BJ (cell line): ENCODE measurements at regions not wholly inside any gene's neighbourhood (a gene's known extent, or its start where the extent isn't known, plus 50 kb on each side); places are given as distances from the start of the nearest gene placed in this dataset.

ENCODE experiments used
- CTCF ChIA-PET: fragments of 350-600 bp; formaldehyde crosslinking; extraction: SDS; loops from one replicate; lab custom pipeline; 2021; ENCODE audit warnings: antibody characterized with exemption, inconsistent platforms; lab: Yijun Ruan, JAX
- POLR2A ChIA-PET: fragments of 300-600 bp; sonication (Branson Sonifier 250); formaldehyde crosslinking; extraction: SDS; loops from one replicate; lab custom pipeline; 2021; ENCODE audit warnings: antibody characterized with exemption; lab: Charles Lee
- DNase-seq: peaks from one replicate; pipeline ENCODE4 v3.0.0-alpha.2; 2011; ENCODE audit warnings: low read depth
- H3K27me3 ChIP-seq: 2 replicates; pipeline ENCODE4 v1.6.0; 2011; ENCODE audit warnings: low read length; ENCODE audit not compliant: control insufficient read depth, insufficient read depth
- H3K36me3 ChIP-seq: 2 replicates; pipeline ENCODE4 v1.5.1; 2011; ENCODE audit warnings: low read length; ENCODE audit not compliant: control insufficient read depth, insufficient read depth
- H3K4me3 ChIP-seq: 2 replicates; pipeline ENCODE4 v1.5.1; 2011; ENCODE audit warnings: low read depth, mild to moderate bottlenecking, control low read depth, low read length
- TF ChIP-seq, protein P1 (sequence below): IDR thresholded peaks from 2 replicates; pipeline ENCODE4 v1.5.1; 2011; ENCODE audit warnings: low read depth, mild to moderate bottlenecking, control low read depth, inconsistent platforms, low read length, moderate library complexity; ENCODE audit not compliant: insufficient read depth

- no peaks in the 10 kb centered on the region for H3K36me3 ChIP-seq
- H3K4me3 ChIP-seq, result no peak overlapping the region
- CTCF ChIA-PET, result no interaction called here
- H3K27me3 ChIP-seq, result no peaks in the 10 kb centered on the region; the same call in 1 of the 2 replicates
- POLR2A ChIA-PET, result no interaction called here
- no peak for DNase-seq
- TF ChIP-seq, protein P1, sequence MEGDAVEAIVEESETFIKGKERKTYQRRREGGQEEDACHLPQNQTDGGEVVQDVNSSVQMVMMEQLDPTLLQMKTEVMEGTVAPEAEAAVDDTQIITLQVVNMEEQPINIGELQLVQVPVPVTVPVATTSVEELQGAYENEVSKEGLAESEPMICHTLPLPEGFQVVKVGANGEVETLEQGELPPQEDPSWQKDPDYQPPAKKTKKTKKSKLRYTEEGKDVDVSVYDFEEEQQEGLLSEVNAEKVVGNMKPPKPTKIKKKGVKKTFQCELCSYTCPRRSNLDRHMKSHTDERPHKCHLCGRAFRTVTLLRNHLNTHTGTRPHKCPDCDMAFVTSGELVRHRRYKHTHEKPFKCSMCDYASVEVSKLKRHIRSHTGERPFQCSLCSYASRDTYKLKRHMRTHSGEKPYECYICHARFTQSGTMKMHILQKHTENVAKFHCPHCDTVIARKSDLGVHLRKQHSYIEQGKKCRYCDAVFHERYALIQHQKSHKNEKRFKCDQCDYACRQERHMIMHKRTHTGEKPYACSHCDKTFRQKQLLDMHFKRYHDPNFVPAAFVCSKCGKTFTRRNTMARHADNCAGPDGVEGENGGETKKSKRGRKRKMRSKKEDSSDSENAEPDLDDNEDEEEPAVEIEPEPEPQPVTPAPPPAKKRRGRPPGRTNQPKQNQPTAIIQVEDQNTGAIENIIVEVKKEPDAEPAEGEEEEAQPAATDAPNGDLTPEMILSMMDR, result no peak
These were observed 76.2 kb upstream of the FRMD1 start for GRCh38 chr6:168155193-168155592.

- Histone ChIP-seq H3K36me3 (no peaks in the 10 kb centered on the region), H3K27me3 (no peaks in the 10 kb centered on the region; the same call in 1 of the 2 replicates), H3K4me3 (no peak overlapping the region)
- ChIA-PET POLR2A (no interaction called here), CTCF (no interaction called here)
- TF ChIP-seq, protein P1, result no peak
- no peak for DNase-seq
These were observed 75.4 kb upstream of the FRMD1 start for GRCh38 chr6:168154263-168154917.

GRCh38 chr6:168153553-168153952 lies 74.5 kb upstream of the FRMD1 start:
- ChIA-PET POLR2A (no interaction called here), CTCF (no interaction called here)
- TF ChIP-seq, protein P1, result no peak
- H3K4me3 ChIP-seq, result no peak overlapping the region
- H3K27me3 ChIP-seq, result peaks cover 4% of the 10 kb centered on the region; the same call in 1 of the 2 replicates
- DNase-seq, result no peak
- H3K36me3 ChIP-seq, result no peaks in the 10 kb centered on the region

DNA sequence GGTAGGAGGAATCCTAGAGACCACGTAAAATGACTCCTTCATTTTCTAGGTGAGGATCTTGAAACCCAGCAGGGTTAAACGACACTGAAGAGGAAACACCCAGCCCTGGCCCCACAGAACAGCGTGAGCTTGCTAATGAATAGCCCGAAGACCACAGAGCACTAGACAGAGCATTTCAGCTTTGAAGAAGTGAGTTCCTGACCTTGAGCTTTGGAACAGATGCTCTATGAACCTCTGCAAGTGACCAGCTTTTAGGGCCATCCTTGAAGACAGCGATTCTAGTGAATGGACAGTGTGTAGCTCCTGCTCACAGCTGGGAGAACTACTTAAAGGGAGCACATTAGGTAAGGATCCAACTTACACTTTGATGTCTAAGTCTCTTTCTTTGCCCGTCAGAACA lies 74.0 kb upstream of the FRMD1 start:
- TF ChIP-seq, protein P1, result no peak
- H3K27me3 ChIP-seq, result peaks cover 8% of the 10 kb centered on the region
- POLR2A ChIA-PET, result no interaction called here
- no peak for DNase-seq
- H3K36me3 ChIP-seq, result no peaks in the 10 kb centered on the region
- no peak overlapping the region for H3K4me3 ChIP-seq
- CTCF ChIA-PET, result interaction anchor here (1.1 kb wide), 1 partner anchor 735 kb away, joined by 3 read pairs; no protein-coding TSS in a partner anchor

DNA sequence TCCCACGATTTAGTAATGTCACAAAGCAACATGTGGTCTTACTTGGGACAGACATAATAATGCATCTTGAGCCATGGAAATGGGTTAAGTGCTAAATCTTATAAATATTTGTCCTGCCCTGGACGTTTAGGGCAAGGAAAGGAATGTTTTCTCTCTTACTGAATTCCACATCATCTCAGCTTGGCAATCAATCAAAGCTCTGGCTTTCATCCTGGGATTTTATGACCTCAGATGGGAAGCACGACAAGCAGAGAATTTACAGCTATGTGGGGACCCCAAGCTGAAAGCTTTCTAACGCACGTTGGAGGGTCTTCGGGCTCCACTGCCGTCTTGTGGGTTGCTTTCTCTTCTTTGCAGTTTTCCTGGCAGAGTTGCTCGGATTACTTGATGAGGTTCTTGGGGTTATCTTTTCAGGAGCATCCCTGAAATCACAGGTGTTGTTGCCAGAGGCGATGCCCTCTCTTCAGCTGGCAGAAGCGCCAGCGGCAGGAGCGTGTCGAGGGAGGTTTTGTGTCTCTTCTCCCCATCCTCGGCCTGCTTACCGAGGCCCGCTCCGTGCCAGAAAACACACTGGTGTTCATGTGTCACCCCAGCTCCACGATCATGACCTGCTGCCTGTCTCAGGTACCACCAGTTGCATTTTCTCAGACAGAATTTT lies 73.4 kb upstream of the FRMD1 start:
- no peak for DNase-seq
- ChIA-PET POLR2A (no interaction called here), CTCF (interaction anchor here (1.1 kb wide), 1 partner anchor 735 kb away, joined by 3 read pairs; no protein-coding TSS in a partner anchor)
- TF ChIP-seq, protein P1, result no peak
- Histone ChIP-seq H3K27me3 (peaks cover 9% of the 10 kb centered on the region), H3K36me3 (no peaks in the 10 kb centered on the region), H3K4me3 (no peak overlapping the region)
